GM12878 (cell line): ENCODE measurements at regions not wholly inside any gene's neighbourhood (a gene's known extent, or its start where the extent isn't known, plus 50 kb on each side); places are given as distances from the start of the nearest gene placed in this dataset.

Experiments used
- ATAC-seq: fragments of 200-7000 bp; cut with Tn5 transposase; 3 replicates; pipeline ENCODE4 v1.9.1; 2020; ENCODE audit warnings: mild to moderate bottlenecking, moderate library complexity
- BruUV-seq: library from RNA; stranded (reverse); fragments of 400-500 nt; replicated peaks from 2 replicates; lab custom pipeline; 2021; lab: Mats Ljungman, UMichigan
- CTCF ChIA-PET: fragments of 300-600 bp; sonication (Branson Sonifier 250); formaldehyde crosslinking; extraction: SDS; loops from one replicate; lab custom pipeline; 2021; ENCODE audit warnings: inconsistent platforms; lab: Yijun Ruan, JAX
- POLR2A ChIA-PET: fragments of 350-600 bp; formaldehyde crosslinking; extraction: SDS; loops from one replicate; lab custom pipeline; 2021; ENCODE audit warnings: inconsistent platforms; lab: Charles Lee
- RAD21 ChIA-PET: fragments of 300-600 bp; sonication (Branson Sonifier 250); formaldehyde crosslinking; loops from one replicate; lab custom pipeline; 2023; ENCODE audit warnings: antibody characterized with exemption; ENCODE audit not compliant: unreplicated experiment; lab: Charles Lee
- SMC1A ChIA-PET: fragments of 300-600 bp; sonication (Branson Sonifier 250); formaldehyde crosslinking; loops from one replicate; lab custom pipeline; 2023; ENCODE audit not compliant: unreplicated experiment, uncharacterized antibody; lab: Charles Lee
- DNase-seq: peaks from one replicate; pipeline ENCODE4 v3.0.0-alpha.2; 2011; ENCODE audit warnings: low read depth, low spot score
- FAIRE-seq: peaks from 3 replicates; lab custom pipeline; 2011; peaks lifted over from hg19 to GRCh38; lab: Jason Lieb, UNC
- H2AFZ ChIP-seq: 2 replicates; pipeline ENCODE4 v1.6.0; 2011; ENCODE audit warnings: low read depth, low read length, control low read depth; ENCODE audit not compliant: control insufficient read depth
- H3K27ac ChIP-seq: 2 replicates; pipeline ENCODE4 v1.5.1; 2011; ENCODE audit warnings: control low read depth; ENCODE audit not compliant: control insufficient read depth, insufficient read depth
- H3K27me3 ChIP-seq, 2 experiments: replicated peaks in 1 of 2; 2 replicates each; pipeline versions ENCODE4 v1.6.0 to v1.6.1; 2011; ENCODE audit warnings: low read length in 1 of 2; ENCODE audit not compliant: control insufficient read depth in 2 of 2, insufficient read depth in 2 of 2
- H3K36me3 ChIP-seq, 2 experiments: 2 replicates each; pipeline ENCODE4 v1.5.1; 2011; ENCODE audit warnings: low read length in 1 of 2; ENCODE audit not compliant: control insufficient read depth in 2 of 2, insufficient read depth in 2 of 2
- H3K4me1 ChIP-seq: 2 replicates; pipeline ENCODE4 v1.6.1; 2011; ENCODE audit warnings: mild to moderate bottlenecking, low read length, moderate library complexity, mixed read lengths; ENCODE audit not compliant: control insufficient read depth, insufficient read depth
- H3K4me2 ChIP-seq: 2 replicates; pipeline ENCODE4 v1.6.0; 2011; ENCODE audit warnings: control low read depth; ENCODE audit not compliant: control insufficient read depth, insufficient read depth
- H3K4me3 ChIP-seq: fragments of 200-600 bp; sonication (generic); 2 replicates; pipeline ENCODE4 v1.5.1; 2016
- H3K79me2 ChIP-seq: 2 replicates; pipeline ENCODE4 v1.6.0; 2011; ENCODE audit warnings: low read length; ENCODE audit not compliant: control insufficient read depth, insufficient read depth
- H3K9ac ChIP-seq: 2 replicates; pipeline ENCODE4 v1.8.0; 2011; ENCODE audit warnings: low read length, control low read depth, mixed read lengths; ENCODE audit not compliant: control insufficient read depth, insufficient read depth
- H3K9me3 ChIP-seq: replicated peaks from 3 replicates; pipeline ENCODE4 v1.5.1; 2011; ENCODE audit warnings: mild to moderate bottlenecking, low read length; ENCODE audit not compliant: control insufficient read depth, insufficient read depth
- H4K20me1 ChIP-seq: 2 replicates; pipeline ENCODE4 v1.6.0; 2011; ENCODE audit not compliant: control insufficient read depth, insufficient read depth
- BACH1 ChIP-seq: fragments of 450-650 bp; IDR thresholded peaks from 2 replicates; pipeline ENCODE4 v1.6.1; 2017; ENCODE audit warnings: mild to moderate bottlenecking, borderline replicate concordance
- CEBPB ChIP-seq, 2 experiments: fragments of 150-350 bp in 1 of 2; IDR thresholded peaks; 2 replicates each; pipeline ENCODE4 v1.6.1; 2012 to 2014; ENCODE audit warnings: low read depth in 2 of 2, low read length in 2 of 2, borderline replicate concordance in 1 of 2, inconsistent platforms in 1 of 2
- DPF2 ChIP-seq: fragments of 450-650 bp; IDR thresholded peaks from 2 replicates; pipeline ENCODE4 v1.6.1; 2017; ENCODE audit warnings: mild to moderate bottlenecking
- GABPA ChIP-seq: IDR thresholded peaks from 2 replicates; pipeline ENCODE4 v1.6.1; 2014; ENCODE audit warnings: antibody characterized with exemption, low read depth, mild to moderate bottlenecking, inconsistent platforms
- JUNB ChIP-seq: IDR thresholded peaks from 2 replicates; pipeline ENCODE4 v1.6.1; 2016; ENCODE audit warnings: antibody characterized with exemption, mild to moderate bottlenecking
- PAX5 ChIP-seq: IDR thresholded peaks from 2 replicates; pipeline ENCODE4 v1.6.1; 2011; ENCODE audit warnings: low read depth, low read length, borderline replicate concordance
- POU2F2 ChIP-seq: IDR thresholded peaks from 3 replicates; pipeline ENCODE4 v1.6.1; 2011; ENCODE audit warnings: low read depth, mild to moderate bottlenecking, low read length, borderline replicate concordance
- RELB ChIP-seq: fragments of 450-650 bp; IDR thresholded peaks from 2 replicates; pipeline ENCODE4 v1.6.1; 2017; ENCODE audit warnings: low read depth, mild to moderate bottlenecking, moderate library complexity
- SIX5 ChIP-seq: IDR thresholded peaks from 2 replicates; pipeline ENCODE4 v1.6.1; 2011; ENCODE audit warnings: mild to moderate bottlenecking, low read depth, low read length, moderate library complexity; ENCODE audit not compliant: severe bottlenecking
- ZBTB4 ChIP-seq: fragments of 450-650 bp; formaldehyde crosslinking; IDR thresholded peaks from 2 replicates; pipeline ENCODE4 v1.4.0; 2022; ENCODE audit warnings: mild to moderate bottlenecking, moderate library complexity
- ZNF274 ChIP-seq: IDR thresholded peaks from one replicate; pipeline ENCODE4 v1.8.0; 2011; ENCODE audit not compliant: insufficient read length, insufficient read depth
- WGBS: methylation state at CpG from one replicate; pipeline ENCODE4 v1.1.6; 2016; ENCODE audit warnings: low lambda C conversion rate; ENCODE audit not compliant: insufficient replicate concordance, insufficient coverage; ENCODE audit errors: missing lambda C conversion rate; 5-methylcytosine and 5-hydroxymethylcytosine counted together
- in situ Hi-C: fragments of 300-500 bp; cut with MboI; formaldehyde crosslinking; loops from 9 replicates; pipeline ENCODE4 v1.14.3; 2018; ENCODE audit warnings: mixed read lengths
- intact Hi-C: fragments of 100-400 bp; cut with micrococcal nuclease; formaldehyde crosslinking; loops from one replicate; pipeline ENCODE4 v1.14.2; 2022; ENCODE audit not compliant: unreplicated experiment
- TF ChIP-seq, protein P1 (sequence below): IDR thresholded peaks from 2 replicates; pipeline ENCODE4 v1.6.1; 2012; ENCODE audit warnings: low read depth, low read length, improper control_type of control experiment
- TF ChIP-seq, protein P2 (sequence below): IDR thresholded peaks from 2 replicates; pipeline ENCODE4 v1.6.1; 2012; ENCODE audit warnings: low read depth, low read length, improper control_type of control experiment

GRCh38 chr20:59470521-59470920 is 133.8 kb upstream of the PHACTR3 start:
- Histone ChIP-seq H3K4me3 (no peak overlapping the region), H2AFZ (no peak overlapping the region), H4K20me1 (no peaks in the 10 kb centered on the region), H3K4me1 (no peaks in the 10 kb centered on the region), H3K79me2 (no peaks in the 10 kb centered on the region), H3K36me3 (no peaks in the 10 kb centered on the region), H3K9ac (no peak overlapping the region), H3K4me2 (no peak overlapping the region), H3K9me3 (no peaks in the 10 kb centered on the region), H3K27ac (no peak overlapping the region), H3K27me3 (peaks cover 3 to 4% of the 10 kb centered on the region in 2 experiments; a peak in 2 of 4 replicates)
- ChIA-PET SMC1A (no interaction called here), CTCF (no interaction called here), POLR2A (no interaction called here), RAD21 (no interaction called here)
- BruUV-seq, result no TSS peak
- TF ChIP-seq, protein P1, sequence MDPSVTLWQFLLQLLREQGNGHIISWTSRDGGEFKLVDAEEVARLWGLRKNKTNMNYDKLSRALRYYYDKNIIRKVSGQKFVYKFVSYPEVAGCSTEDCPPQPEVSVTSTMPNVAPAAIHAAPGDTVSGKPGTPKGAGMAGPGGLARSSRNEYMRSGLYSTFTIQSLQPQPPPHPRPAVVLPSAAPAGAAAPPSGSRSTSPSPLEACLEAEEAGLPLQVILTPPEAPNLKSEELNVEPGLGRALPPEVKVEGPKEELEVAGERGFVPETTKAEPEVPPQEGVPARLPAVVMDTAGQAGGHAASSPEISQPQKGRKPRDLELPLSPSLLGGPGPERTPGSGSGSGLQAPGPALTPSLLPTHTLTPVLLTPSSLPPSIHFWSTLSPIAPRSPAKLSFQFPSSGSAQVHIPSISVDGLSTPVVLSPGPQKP, result no peak
- no peak for TF ChIP-seq DPF2
- TF ChIP-seq JUNB, result no peak
- no peak for TF ChIP-seq GABPA
- TF ChIP-seq ZBTB4 (CRISPR knock-in tag), result no peak
- no peak for TF ChIP-seq POU2F2
- TF ChIP-seq RELB, result no peak
- no peak for TF ChIP-seq BACH1
- TF ChIP-seq CEBPB (IDR thresholded peaks at IDR 0.05; ENCODE audit: borderline replicate concordance in 1 of 2, low read depth in 2 of 2, low read length in 2 of 2), result no peak
- no peak for TF ChIP-seq PAX5
- TF ChIP-seq, protein P2, sequence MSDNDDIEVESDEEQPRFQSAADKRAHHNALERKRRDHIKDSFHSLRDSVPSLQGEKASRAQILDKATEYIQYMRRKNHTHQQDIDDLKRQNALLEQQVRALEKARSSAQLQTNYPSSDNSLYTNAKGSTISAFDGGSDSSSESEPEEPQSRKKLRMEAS, result no peak
- no peak for TF ChIP-seq ZNF274
- no peak for TF ChIP-seq SIX5
- FAIRE-seq, result no peak
- intact Hi-C loops (no loop called here), in situ Hi-C loops (no loop called here)
- no peak for ATAC-seq
- DNase-seq, result no peak
- WGBS, result 37% methylated on average over 19 of the region's 20 CpGs
